ENCODE measurements at regions not wholly inside any gene's neighbourhood (a gene's known extent, or its start where the extent isn't known, plus 50 kb on each side); places are given as distances from the start of the nearest gene placed in this dataset.

DNA sequence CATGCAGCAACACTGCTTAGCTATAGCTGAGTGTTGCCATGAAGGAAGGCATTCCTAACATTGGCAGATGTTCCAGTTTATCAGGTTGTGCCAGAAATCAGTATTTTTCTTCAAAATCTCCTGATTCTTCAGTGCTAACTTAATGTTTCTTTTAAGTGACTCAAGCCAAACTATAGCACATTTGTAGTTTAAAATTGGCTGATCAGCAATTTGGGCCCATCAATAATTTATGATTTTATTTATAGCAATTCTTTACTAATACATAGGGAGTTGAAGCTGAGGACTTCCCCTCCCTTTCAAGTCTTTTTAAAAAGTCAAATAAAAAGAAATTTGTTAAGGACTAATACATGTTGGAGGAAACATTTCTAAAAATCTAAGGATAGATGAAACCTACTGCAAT, 383.8 kb upstream of the KHDRBS2 start:
- TF ChIP-seq, protein P1, sequence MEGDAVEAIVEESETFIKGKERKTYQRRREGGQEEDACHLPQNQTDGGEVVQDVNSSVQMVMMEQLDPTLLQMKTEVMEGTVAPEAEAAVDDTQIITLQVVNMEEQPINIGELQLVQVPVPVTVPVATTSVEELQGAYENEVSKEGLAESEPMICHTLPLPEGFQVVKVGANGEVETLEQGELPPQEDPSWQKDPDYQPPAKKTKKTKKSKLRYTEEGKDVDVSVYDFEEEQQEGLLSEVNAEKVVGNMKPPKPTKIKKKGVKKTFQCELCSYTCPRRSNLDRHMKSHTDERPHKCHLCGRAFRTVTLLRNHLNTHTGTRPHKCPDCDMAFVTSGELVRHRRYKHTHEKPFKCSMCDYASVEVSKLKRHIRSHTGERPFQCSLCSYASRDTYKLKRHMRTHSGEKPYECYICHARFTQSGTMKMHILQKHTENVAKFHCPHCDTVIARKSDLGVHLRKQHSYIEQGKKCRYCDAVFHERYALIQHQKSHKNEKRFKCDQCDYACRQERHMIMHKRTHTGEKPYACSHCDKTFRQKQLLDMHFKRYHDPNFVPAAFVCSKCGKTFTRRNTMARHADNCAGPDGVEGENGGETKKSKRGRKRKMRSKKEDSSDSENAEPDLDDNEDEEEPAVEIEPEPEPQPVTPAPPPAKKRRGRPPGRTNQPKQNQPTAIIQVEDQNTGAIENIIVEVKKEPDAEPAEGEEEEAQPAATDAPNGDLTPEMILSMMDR (IDR thresholded peaks at IDR 0.05 in 2 of 3, conservative IDR thresholded peaks at IDR 0.05 in 1 of 3; ENCODE audit: insufficient read depth in 2 of 3, low read depth in 1 of 3, low read length in 3 of 3), result no peak
- no peak for TF ChIP-seq SIN3B (IDR thresholded peaks at IDR 0.05; ENCODE audit: low read depth)
- no peak for TF ChIP-seq ZNF23 (CRISPR knock-in tag; IDR thresholded peaks at IDR 0.05)

Measured in K562 (cell line).